GM18502 (cell line): ENCODE measurements at regions not wholly inside any gene's neighbourhood (a gene's known extent, or its start where the extent isn't known, plus 50 kb on each side); places are given as distances from the start of the nearest gene placed in this dataset.

ENCODE experiments used
- ATAC-seq: cut with Tn5 transposase; IDR thresholded peaks from one replicate; pipeline ENCODE4 v1.9.1; 2021; ENCODE audit warnings: mild to moderate bottlenecking; ENCODE audit not compliant: unreplicated experiment, poor library complexity

DNA sequence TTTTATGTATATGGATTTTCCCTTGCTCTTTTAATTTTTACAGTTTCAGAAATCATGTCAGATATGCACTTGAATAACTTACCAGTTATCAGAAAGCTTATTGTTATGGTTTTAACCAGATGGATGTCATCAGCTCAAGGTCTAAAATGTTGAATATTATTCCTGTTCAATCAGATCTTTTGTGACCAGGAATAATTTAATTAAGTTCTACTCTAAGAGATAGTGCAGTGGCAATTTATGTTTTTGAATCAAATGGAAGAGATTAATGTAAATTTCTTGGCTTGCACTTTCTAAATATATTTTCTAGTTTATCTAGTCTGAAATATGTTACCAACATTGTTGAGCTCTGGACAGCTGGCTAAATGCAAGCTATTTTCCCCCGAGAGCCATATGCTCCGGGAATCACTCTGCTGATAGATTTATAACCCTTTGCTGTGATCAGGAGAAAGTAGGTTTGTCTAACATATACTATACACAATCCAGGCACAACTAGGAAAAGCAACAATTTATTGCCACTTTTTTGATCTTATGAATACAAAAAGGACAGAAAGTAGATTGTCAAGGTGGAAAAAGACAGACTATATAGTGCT, 76.8 kb upstream of the CD96 start:
- ATAC-seq = no peak

DNA sequence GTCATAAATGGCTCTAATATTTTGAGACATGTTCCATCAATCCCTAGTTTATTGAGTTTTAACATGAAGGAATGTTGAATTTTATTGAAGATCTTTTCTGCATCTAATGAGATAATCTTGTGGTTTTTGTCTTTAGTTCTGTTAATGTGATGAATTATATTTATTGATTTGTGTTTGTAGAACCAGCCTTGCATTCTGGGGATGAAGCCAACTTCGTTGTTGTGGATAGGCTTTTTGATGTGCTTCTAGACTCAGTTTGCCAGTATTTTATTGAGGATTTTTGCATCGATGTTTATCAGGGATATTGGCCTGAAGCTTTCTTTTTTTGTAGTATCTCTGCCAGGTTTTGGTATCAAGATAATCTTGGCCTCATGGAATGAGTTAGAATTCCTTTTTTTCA, 72.0 kb upstream of the CD96 start:
- ATAC-seq = no peak

DNA sequence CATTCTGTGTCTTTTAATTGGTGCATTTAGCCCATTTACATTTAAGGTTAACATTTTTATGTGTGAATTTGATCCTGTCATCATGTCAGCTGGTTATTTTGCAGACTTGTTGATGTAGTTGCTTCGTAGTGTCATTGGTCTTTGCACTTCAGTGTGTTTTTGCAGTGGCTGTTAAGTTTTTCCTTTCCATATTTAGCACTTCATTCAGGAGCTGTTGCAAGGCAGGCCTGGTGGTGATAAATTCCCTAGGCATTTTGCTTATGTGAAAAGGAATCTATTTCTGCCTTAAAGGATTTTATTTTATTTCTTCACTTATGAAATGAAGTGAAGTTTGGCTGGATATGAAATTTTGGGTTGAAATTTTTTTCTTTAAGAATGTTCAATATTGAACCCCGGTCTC, 70.2 kb upstream of the CD96 start:
- ATAC-seq = no peak

DNA sequence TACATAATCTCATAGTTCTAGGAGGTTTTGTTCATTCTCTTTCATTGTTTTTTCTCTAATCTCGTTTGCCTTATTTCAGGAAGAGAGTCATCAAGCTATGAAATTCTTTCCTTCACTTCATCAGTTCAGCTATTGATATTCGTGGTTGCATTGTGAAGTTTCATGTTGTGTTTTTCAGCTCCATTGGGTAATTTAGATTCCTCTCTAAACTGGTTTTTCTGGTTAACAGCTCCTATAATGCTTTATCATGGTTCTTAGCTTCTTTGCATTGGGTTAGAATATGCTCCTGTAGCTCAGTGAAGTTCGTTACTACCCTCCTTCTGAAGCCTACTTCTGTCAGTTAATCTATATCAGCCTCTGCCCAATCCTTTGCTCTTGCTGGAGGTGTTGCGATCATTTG, 69.4 kb upstream of the CD96 start:
- no peak for ATAC-seq

DNA sequence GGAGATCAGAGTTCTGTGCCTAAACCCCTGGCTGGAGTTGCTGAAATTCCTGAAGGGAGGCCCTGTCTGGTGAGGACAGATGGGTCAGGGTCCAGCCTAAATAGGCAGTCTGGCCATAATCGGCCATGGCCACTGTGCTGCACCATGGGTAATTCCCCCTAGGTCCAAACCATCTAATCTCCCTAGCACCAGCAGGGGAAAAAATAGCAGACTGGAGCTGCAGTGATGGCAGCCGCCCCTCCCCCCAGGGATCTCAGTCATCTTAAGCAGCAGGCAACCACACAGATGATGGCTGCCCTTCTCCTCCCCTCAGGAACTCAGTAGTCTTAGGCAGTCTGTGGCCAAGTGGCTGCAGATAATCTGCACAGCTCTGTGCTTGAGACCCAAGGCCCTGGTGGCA, 68.4 kb upstream of the CD96 start:
- ATAC-seq = no peak

DNA sequence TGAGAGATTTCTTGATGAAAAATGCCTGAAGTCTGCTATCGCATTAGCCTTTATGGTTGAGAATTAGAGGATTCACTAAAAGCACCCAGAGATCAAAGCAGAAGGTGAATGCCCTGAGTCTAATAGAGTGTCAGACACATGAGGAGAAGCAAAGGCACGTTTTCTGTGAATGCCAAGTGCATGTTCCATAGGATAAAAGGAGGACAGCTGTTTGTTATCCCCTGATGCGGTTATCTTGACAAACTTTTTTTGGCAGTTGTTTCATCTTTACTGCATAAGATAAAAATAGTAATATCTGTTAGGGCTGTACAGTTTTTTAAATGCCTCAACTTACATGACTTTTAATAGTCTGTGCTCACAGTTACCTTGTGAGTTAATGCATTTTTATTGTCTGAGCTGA, 65.3 kb upstream of the CD96 start:
- no peak for ATAC-seq

DNA sequence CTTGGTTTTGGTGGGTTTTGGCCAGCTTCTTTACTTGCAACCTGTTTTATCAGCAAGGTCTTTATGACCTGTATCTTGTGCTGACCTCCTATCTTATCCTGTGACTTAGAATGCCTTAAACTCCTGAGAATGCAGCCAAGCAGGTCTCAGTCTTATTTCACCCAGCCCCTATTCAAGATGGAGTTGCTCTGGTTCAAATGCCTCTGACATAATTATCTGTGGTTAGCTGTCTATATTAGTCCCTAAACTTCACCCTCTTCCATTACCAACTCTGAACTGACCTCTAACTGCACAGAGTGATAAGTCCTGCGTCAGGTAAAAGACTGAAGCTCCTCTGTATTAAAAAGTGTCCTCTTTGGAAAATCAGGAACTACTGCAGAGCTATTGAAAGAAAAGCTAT, 61.9 kb upstream of the CD96 start:
- ATAC-seq = no peak

DNA sequence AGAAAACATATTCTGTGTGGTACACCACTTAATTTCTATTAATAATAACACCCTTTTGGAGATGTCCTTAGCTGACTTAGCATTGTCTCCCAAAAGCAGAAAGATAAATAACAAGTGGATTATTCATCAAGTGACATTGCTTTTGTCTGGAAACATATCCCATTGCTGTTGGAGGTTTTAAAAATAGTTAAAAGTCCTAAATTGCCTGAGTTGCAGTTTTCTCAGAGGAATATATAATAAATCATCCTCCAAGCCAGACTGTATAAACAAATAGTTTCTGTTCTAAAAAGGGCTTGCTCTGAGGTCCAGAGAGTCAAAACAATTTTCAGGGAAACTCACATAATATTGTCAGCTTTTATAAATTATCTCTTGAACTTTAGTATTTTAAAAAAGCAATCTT, 60.4 kb upstream of the CD96 start:
- no peak for ATAC-seq

DNA sequence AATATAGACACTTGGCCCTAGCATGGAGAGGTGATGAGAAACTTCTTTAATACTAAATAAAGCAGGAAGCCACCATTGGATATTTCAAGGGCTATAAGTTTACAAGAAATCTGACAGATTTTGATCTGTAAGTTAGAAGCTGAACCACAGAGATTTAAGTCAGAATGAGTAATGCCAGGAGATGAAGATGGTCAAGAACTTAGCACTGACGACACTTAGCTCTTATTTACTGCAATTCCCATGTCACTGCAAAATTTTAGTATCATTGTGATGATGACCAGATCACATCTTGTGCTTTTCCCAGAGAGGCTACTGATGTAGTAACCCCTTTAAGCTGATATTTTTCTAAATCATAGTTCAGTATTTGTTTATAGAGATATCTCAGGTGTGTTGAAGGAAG, 59.4 kb upstream of the CD96 start:
- no peak for ATAC-seq

DNA sequence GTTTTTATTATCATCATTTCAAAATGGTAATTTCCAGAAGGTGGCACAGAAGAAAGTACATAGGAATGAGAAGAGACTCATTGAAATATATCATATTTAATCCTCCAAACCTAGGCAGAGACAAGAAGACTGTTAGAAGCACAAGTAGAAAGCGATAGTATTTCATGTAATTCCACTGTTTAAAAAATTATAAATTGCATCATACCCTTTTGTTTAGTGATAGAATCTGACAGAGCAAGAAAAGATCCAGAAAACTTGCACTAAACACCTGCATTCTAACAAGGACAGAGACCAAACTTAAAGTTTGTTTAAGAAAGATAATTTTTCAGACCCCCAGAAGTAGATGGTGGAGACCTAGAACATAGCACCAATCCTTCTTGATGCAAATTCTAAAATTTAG, 56.9 kb upstream of the CD96 start:
- ATAC-seq = no peak
